ENCODE measurements at regions not wholly inside any gene's neighbourhood (a gene's known extent, or its start where the extent isn't known, plus 50 kb on each side); places are given as distances from the start of the nearest gene placed in this dataset.

DNA sequence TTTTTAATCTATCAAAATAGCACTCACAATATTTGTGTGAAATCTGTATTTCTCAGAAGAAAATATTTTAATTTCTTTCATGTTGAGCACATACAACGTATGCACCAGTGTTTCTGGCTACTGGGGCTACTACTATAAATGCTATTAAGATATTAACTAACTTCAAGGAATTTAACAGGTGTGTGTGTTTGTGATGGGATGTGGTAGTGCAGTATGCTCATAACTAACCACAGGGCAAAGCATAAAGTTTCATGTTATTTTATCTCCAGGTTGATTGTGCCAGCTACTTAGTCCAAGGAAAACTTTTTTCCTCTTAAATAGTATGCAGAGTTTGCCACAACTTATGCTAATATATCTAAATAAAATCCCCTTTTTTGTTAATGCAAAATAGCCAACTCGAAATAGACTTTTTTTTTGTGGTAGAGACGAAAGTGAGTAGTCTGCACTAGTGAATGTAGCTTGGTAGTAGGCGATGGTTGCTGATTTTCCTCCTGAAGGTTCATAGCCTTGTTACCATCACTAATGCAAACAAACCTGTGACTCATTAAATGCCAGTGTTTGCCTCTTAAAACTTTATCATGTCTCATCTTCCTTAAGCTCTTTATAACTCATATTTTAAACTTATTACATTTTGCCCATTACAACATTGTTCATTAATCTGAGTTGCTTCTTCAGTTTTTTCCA lies 565.5 kb upstream of the ANO3 start:
- no peaks in the 10 kb centered on the region for H3K36me3 ChIP-seq (ENCODE audit: insufficient read depth, low read length)
- intact Hi-C loops (cut with micrococcal nuclease; ENCODE audit: unreplicated experiment), result no loop called here
- H4K20me1 ChIP-seq (ENCODE audit: insufficient read depth, low read length), result no peaks in the 10 kb centered on the region
- no peak for DNase-seq (ENCODE audit: low spot score)
- H3K9me3 ChIP-seq (ENCODE audit: low read length), result no peaks in the 10 kb centered on the region
- no peak overlapping the region for H3K27ac ChIP-seq (ENCODE audit: low read depth, low read length, poor library complexity, severe bottlenecking)
- no peaks in the 10 kb centered on the region for H3K9me2 ChIP-seq (ENCODE audit: insufficient read depth, low read length)
- no peaks in the 10 kb centered on the region for H3K4me1 ChIP-seq (ENCODE audit: insufficient read depth, low read length, poor library complexity, severe bottlenecking)
- no peak overlapping the region for H3K4me2 ChIP-seq (ENCODE audit: low read length)
- no TSS peak for BruUV-seq (replicated peaks)
- no peak for TF ChIP-seq EZH2phosphoT487 (IDR thresholded peaks at IDR 0.05; ENCODE audit: borderline replicate concordance, low read depth, low read length)
- TF ChIP-seq, protein P1, sequence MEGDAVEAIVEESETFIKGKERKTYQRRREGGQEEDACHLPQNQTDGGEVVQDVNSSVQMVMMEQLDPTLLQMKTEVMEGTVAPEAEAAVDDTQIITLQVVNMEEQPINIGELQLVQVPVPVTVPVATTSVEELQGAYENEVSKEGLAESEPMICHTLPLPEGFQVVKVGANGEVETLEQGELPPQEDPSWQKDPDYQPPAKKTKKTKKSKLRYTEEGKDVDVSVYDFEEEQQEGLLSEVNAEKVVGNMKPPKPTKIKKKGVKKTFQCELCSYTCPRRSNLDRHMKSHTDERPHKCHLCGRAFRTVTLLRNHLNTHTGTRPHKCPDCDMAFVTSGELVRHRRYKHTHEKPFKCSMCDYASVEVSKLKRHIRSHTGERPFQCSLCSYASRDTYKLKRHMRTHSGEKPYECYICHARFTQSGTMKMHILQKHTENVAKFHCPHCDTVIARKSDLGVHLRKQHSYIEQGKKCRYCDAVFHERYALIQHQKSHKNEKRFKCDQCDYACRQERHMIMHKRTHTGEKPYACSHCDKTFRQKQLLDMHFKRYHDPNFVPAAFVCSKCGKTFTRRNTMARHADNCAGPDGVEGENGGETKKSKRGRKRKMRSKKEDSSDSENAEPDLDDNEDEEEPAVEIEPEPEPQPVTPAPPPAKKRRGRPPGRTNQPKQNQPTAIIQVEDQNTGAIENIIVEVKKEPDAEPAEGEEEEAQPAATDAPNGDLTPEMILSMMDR (conservative IDR thresholded peaks at IDR 0.05; ENCODE audit: low read length), result no peak
- ChIA-PET POLR2A (interaction anchor here (0.6 to 1.2 kb wide), 4 partner anchors 9 to 38 kb away, joined by 3 read pairs; no protein-coding TSS in a partner anchor), CTCF (ENCODE audit: unreplicated experiment) (no interaction called here)
- H3K4me3 ChIP-seq (ENCODE audit: low read depth, low read length, poor library complexity, severe bottlenecking), result no peak overlapping the region
- H2AFZ ChIP-seq (ENCODE audit: low read length), result no peak overlapping the region
- no peaks in the 10 kb centered on the region for H3K79me2 ChIP-seq (ENCODE audit: insufficient read depth, low read depth, low read length)

DNA sequence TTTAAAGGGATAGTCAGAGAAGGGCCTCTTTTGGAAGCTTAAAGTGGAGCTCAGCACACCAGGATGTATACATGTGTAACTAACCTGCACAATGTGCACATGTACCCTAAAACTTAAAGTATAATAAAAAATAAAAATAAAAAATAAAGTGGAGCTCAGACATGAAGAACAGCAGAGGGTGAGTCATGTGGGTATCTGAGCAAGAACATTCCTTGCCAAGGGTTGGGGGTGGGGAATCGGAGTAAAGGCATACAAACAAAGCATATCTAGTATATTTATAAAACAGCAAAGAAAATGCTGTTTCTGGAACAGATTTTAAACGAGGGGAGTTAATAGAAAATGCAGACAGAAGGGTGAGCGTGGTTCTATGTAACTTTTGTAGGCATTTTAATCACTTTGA lies 562.6 kb upstream of the ANO3 start:
- no TSS peak for BruUV-seq (replicated peaks)
- no peaks in the 10 kb centered on the region for H3K4me1 ChIP-seq (ENCODE audit: insufficient read depth, low read length, poor library complexity, severe bottlenecking)
- intact Hi-C loops (cut with micrococcal nuclease; ENCODE audit: unreplicated experiment), result no loop called here
- no peaks in the 10 kb centered on the region for H3K9me3 ChIP-seq (ENCODE audit: low read length)
- no peak overlapping the region for H3K4me2 ChIP-seq (ENCODE audit: low read length)
- H3K79me2 ChIP-seq (ENCODE audit: insufficient read depth, low read depth, low read length), result no peaks in the 10 kb centered on the region
- H3K36me3 ChIP-seq (ENCODE audit: insufficient read depth, low read length), result no peaks in the 10 kb centered on the region
- no peak overlapping the region for H2AFZ ChIP-seq (ENCODE audit: low read length)
- POLR2A ChIA-PET, result interaction anchor here (0.9 to 1.2 kb wide), 2 partner anchors 9 to 458 kb away, joined by 3 to 4 read pairs; no protein-coding TSS in a partner anchor
- H3K4me3 ChIP-seq (ENCODE audit: low read depth, low read length, poor library complexity, severe bottlenecking), result no peak overlapping the region
- no peak for DNase-seq (ENCODE audit: low spot score)
- no peaks in the 10 kb centered on the region for H3K9me2 ChIP-seq (ENCODE audit: insufficient read depth, low read length)
- H4K20me1 ChIP-seq (ENCODE audit: insufficient read depth, low read length), result no peaks in the 10 kb centered on the region
- TF ChIP-seq, protein P1 (conservative IDR thresholded peaks at IDR 0.05; ENCODE audit: low read length), result no peak
- no peak for TF ChIP-seq EZH2phosphoT487 (IDR thresholded peaks at IDR 0.05; ENCODE audit: borderline replicate concordance, low read depth, low read length)
- H3K27ac ChIP-seq (ENCODE audit: low read depth, low read length, poor library complexity, severe bottlenecking), result no peak overlapping the region
- CTCF ChIA-PET (ENCODE audit: unreplicated experiment), result no interaction called here

DNA sequence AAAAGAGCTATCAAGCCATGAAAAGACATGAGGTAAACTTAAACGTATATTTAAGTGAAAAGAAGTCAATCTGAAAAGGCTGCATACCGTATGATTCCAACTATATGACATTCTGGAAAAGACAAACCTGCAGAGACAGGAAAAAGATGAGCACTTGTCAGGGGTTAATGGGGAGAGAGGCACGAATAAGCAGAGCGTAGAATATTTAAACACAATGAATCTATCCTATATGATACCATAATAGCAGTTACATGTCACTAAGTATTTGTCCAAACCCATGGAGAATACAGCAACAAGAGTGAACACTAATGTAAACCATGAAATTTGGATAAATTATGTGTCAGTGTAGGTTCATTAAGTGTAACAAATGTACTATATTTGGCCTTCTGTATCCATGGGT lies 560.3 kb upstream of the ANO3 start:
- CTCF ChIA-PET (ENCODE audit: unreplicated experiment), result no interaction called here
- no TSS peak for BruUV-seq (replicated peaks)

More for the DNA sequence above, 560.3 kb upstream of the ANO3 start:
- H3K79me2 ChIP-seq (ENCODE audit: insufficient read depth, low read depth, low read length), result no peaks in the 10 kb centered on the region
- H3K36me3 ChIP-seq (ENCODE audit: insufficient read depth, low read length), result no peaks in the 10 kb centered on the region
- intact Hi-C loops (cut with micrococcal nuclease; ENCODE audit: unreplicated experiment), result no loop called here
- no peak overlapping the region for H2AFZ ChIP-seq (ENCODE audit: low read length)
- no peak overlapping the region for H3K27ac ChIP-seq (ENCODE audit: low read depth, low read length, poor library complexity, severe bottlenecking)
- H3K4me1 ChIP-seq (ENCODE audit: insufficient read depth, low read length, poor library complexity, severe bottlenecking), result no peaks in the 10 kb centered on the region
- H4K20me1 ChIP-seq (ENCODE audit: insufficient read depth, low read length), result no peaks in the 10 kb centered on the region
- no peaks in the 10 kb centered on the region for H3K9me2 ChIP-seq (ENCODE audit: insufficient read depth, low read length)
- H3K9me3 ChIP-seq (ENCODE audit: low read length), result no peaks in the 10 kb centered on the region
- H3K4me2 ChIP-seq (ENCODE audit: low read length), result no peak overlapping the region
- DNase-seq (ENCODE audit: low spot score), result no peak
- POLR2A ChIA-PET, result interaction anchor here (1.0 kb wide), 1 partner anchor 14 kb away, joined by 5 read pairs; no protein-coding TSS in a partner anchor
- no peak for TF ChIP-seq EZH2phosphoT487 (IDR thresholded peaks at IDR 0.05; ENCODE audit: borderline replicate concordance, low read depth, low read length)
- TF ChIP-seq, protein P1 (conservative IDR thresholded peaks at IDR 0.05; ENCODE audit: low read length), result no peak
- H3K4me3 ChIP-seq (ENCODE audit: low read depth, low read length, poor library complexity, severe bottlenecking), result no peak overlapping the region
